GM23338 (cell line): ENCODE measurements at regions not wholly inside any gene's neighbourhood (a gene's known extent, or its start where the extent isn't known, plus 50 kb on each side); places are given as distances from the start of the nearest gene placed in this dataset.

Source experiments
- ATAC-seq: fragments of 200-7000 bp; cut with Tn5 transposase; 3 replicates; pipeline ENCODE4 v1.9.1; 2020
- DNase-seq: peaks from one replicate; pipeline ENCODE4 v3.0.0-alpha.2; 2015; ENCODE audit warnings: low spot score
- H2AFZ ChIP-seq: fragments of 200-600 bp; sonication (generic); 2 replicates; pipeline ENCODE4 v1.8.0; 2016; ENCODE audit warnings: antibody characterized with exemption, mild to moderate bottlenecking, moderate library complexity
- H3F3A ChIP-seq: fragments of 200-600 bp; sonication (generic); replicated peaks from 2 replicates; pipeline ENCODE4 v1.8.0; 2017; ENCODE audit warnings: antibody characterized with exemption, mixed run types, low read depth
- H3K27ac ChIP-seq: fragments of 200-600 bp; sonication (generic); 2 replicates; pipeline ENCODE4 v1.6.1; 2016; ENCODE audit warnings: low read depth
- H3K27me3 ChIP-seq: fragments of 200-600 bp; sonication (generic); 2 replicates; pipeline ENCODE4 v1.8.0; 2016; ENCODE audit warnings: mild to moderate bottlenecking, mixed run types, moderate library complexity; ENCODE audit not compliant: insufficient read depth
- H3K36me3 ChIP-seq: fragments of 200-600 bp; sonication (generic); 2 replicates; pipeline ENCODE4 v1.8.0; 2016; ENCODE audit warnings: mild to moderate bottlenecking; ENCODE audit not compliant: insufficient read depth
- H3K4me1 ChIP-seq: fragments of 200-600 bp; sonication (generic); 2 replicates; pipeline ENCODE4 v1.8.0; 2016; ENCODE audit warnings: mild to moderate bottlenecking, moderate library complexity; ENCODE audit not compliant: insufficient read depth
- H3K4me2 ChIP-seq: fragments of 200-600 bp; sonication (generic); 2 replicates; pipeline ENCODE4 v1.7.1; 2017; ENCODE audit warnings: mixed run types
- H3K4me3 ChIP-seq: fragments of 200-600 bp; sonication (generic); 2 replicates; pipeline ENCODE4 v1.6.1; 2016; ENCODE audit warnings: mixed run types
- H3K79me2 ChIP-seq: fragments of 200-600 bp; sonication (generic); replicated peaks from 2 replicates; pipeline ENCODE4 v1.8.0; 2017; ENCODE audit warnings: mild to moderate bottlenecking; ENCODE audit not compliant: insufficient read depth
- H3K9me2 ChIP-seq: fragments of 200-600 bp; sonication (generic); 2 replicates; pipeline ENCODE4 v1.8.0; 2017; ENCODE audit not compliant: insufficient read depth
- H4K20me1 ChIP-seq: fragments of 200-600 bp; sonication (generic); replicated peaks from 2 replicates; pipeline ENCODE4 v1.8.0; 2017; ENCODE audit warnings: mild to moderate bottlenecking; ENCODE audit not compliant: insufficient read depth
- H3K27ac Mint-ChIP-seq: 2 replicates; pipeline ENCODE4 v1.8.0; 2020; ENCODE audit warnings: inconsistent platforms, mild to moderate bottlenecking, moderate library complexity, mixed read lengths
- H3K27me3 Mint-ChIP-seq: 3 replicates; pipeline ENCODE4 v1.8.0; 2022; ENCODE audit warnings: low read depth, mild to moderate bottlenecking, moderate library complexity, mixed read lengths, inconsistent platforms; ENCODE audit not compliant: insufficient read depth, poor library complexity
- H3K36me3 Mint-ChIP-seq: 3 replicates; pipeline ENCODE4 v1.8.0; 2021; ENCODE audit warnings: low read depth, mild to moderate bottlenecking, inconsistent platforms, moderate library complexity, mixed read lengths
- H3K4me1 Mint-ChIP-seq: 3 replicates; pipeline ENCODE4 v1.8.0; 2020; ENCODE audit warnings: mild to moderate bottlenecking, inconsistent platforms, mixed read lengths
- H3K4me3 Mint-ChIP-seq: 3 replicates; pipeline ENCODE4 v1.8.0; 2021; ENCODE audit warnings: moderate library complexity, mild to moderate bottlenecking, inconsistent platforms, mixed read lengths
- H3K9me3 Mint-ChIP-seq: 3 replicates; pipeline ENCODE4 v1.8.0; 2020; ENCODE audit warnings: moderate library complexity, mild to moderate bottlenecking, inconsistent platforms, mixed read lengths
- CTCF ChIP-seq, 2 experiments: fragments of 200-600 bp in 1 of 2; sonication (generic) in 1 of 2; conservative IDR thresholded peaks; 2 replicates each; pipeline versions ENCODE4 v1.5.1 to v1.6.1; 2016 to 2017; ENCODE audit warnings: antibody characterized with exemption in 2 of 2, low read depth in 2 of 2, mild to moderate bottlenecking in 2 of 2, moderate library complexity in 1 of 2
- ETS1 ChIP-seq: IDR thresholded peaks from 2 replicates; pipeline ENCODE4 v1.6.1; 2016; ENCODE audit warnings: antibody characterized with exemption
- JUNB ChIP-seq: IDR thresholded peaks from one replicate; pipeline ENCODE4 v1.6.1; 2016; ENCODE audit warnings: antibody characterized with exemption; ENCODE audit not compliant: unreplicated experiment
- NANOG ChIP-seq: IDR thresholded peaks from 2 replicates; pipeline ENCODE4 v1.6.1; 2016; ENCODE audit warnings: antibody characterized with exemption, borderline replicate concordance
- POLR2AphosphoS5 ChIP-seq: IDR thresholded peaks from 2 replicates; pipeline ENCODE4 v1.6.1; 2016; ENCODE audit warnings: antibody characterized with exemption, low read depth
- ZNF462 ChIP-seq: fragments of 250-450 bp; sonication (Bioruptor Pico); IDR thresholded peaks from 2 replicates; pipeline ENCODE4 v1.5.0; 2020; ENCODE audit warnings: mild to moderate bottlenecking, moderate library complexity

- ATAC-seq: no peak
- Histone ChIP-seq H3F3A (no peaks in the 10 kb centered on the region), H3K27me3 (no peaks in the 10 kb centered on the region), H3K79me2 (no peaks in the 10 kb centered on the region), H3K4me2 (no peak overlapping the region), H3K4me3 (no peak overlapping the region), H4K20me1 (no peaks in the 10 kb centered on the region), H3K9me2 (no peaks in the 10 kb centered on the region), H3K36me3 (no peaks in the 10 kb centered on the region), H2AFZ (no peak overlapping the region), H3K4me1 (no peaks in the 10 kb centered on the region), H3K27ac (no peak overlapping the region)
- TF ChIP-seq POLR2AphosphoS5: no peak
- no peak for TF ChIP-seq JUNB
- TF ChIP-seq NANOG: no peak
- no peak for TF ChIP-seq CTCF (conservative IDR thresholded peaks at IDR 0.05; ENCODE audit: low read depth in 2 of 2)
- no peak for TF ChIP-seq ETS1
- H3K4me3 Mint-ChIP-seq: no peak overlapping the region
- no peaks in the 10 kb centered on the region for H3K27me3 Mint-ChIP-seq
- H3K27ac Mint-ChIP-seq: no peak overlapping the region
- H3K36me3 Mint-ChIP-seq: no peaks in the 10 kb centered on the region
- H3K4me1 Mint-ChIP-seq: no peaks in the 10 kb centered on the region
- no peak for DNase-seq
- H3K9me3 Mint-ChIP-seq: no peaks in the 10 kb centered on the region
Observed at GRCh38 chr6:141347086-141347485, 785.6 kb upstream of the GJE1 start.

- ATAC-seq (no peak), DNase-seq (no peak)
- no peaks in the 10 kb centered on the region for H4K20me1 ChIP-seq
- H3K27ac ChIP-seq: no peak overlapping the region
- H2AFZ ChIP-seq: no peak overlapping the region
- Mint-ChIP-seq H3K4me1 (no peaks in the 10 kb centered on the region), H3K27ac (no peak overlapping the region; the same call in 1 of the 2 replicates), H3K4me3 (no peak overlapping the region), H3K36me3 (no peaks in the 10 kb centered on the region), H3K9me3 (no peaks in the 10 kb centered on the region; the same call in 2 of the 3 replicates), H3K27me3 (no peaks in the 10 kb centered on the region)
- no peak for TF ChIP-seq ZNF462 (CRISPR knock-in tag)
- no peaks in the 10 kb centered on the region for H3K4me1 ChIP-seq
- H3K4me2 ChIP-seq: no peak overlapping the region
- H3F3A ChIP-seq: no peaks in the 10 kb centered on the region
- no peaks in the 10 kb centered on the region for H3K79me2 ChIP-seq
- no peaks in the 10 kb centered on the region for H3K27me3 ChIP-seq
- no peak overlapping the region for H3K4me3 ChIP-seq
- H3K36me3 ChIP-seq: no peaks in the 10 kb centered on the region
- no peaks in the 10 kb centered on the region for H3K9me2 ChIP-seq
Observed at GRCh38 chr6:141346535-141346934, 786.2 kb upstream of the GJE1 start.
